ENCODE measurements at regions not wholly inside any gene's neighbourhood (a gene's known extent, or its start where the extent isn't known, plus 50 kb on each side); places are given as distances from the start of the nearest gene placed in this dataset.

GRCh38 chr4:59063015-59063720, 1953.0 kb upstream of the IGFBP7 start:
- TF ChIP-seq, protein P1, sequence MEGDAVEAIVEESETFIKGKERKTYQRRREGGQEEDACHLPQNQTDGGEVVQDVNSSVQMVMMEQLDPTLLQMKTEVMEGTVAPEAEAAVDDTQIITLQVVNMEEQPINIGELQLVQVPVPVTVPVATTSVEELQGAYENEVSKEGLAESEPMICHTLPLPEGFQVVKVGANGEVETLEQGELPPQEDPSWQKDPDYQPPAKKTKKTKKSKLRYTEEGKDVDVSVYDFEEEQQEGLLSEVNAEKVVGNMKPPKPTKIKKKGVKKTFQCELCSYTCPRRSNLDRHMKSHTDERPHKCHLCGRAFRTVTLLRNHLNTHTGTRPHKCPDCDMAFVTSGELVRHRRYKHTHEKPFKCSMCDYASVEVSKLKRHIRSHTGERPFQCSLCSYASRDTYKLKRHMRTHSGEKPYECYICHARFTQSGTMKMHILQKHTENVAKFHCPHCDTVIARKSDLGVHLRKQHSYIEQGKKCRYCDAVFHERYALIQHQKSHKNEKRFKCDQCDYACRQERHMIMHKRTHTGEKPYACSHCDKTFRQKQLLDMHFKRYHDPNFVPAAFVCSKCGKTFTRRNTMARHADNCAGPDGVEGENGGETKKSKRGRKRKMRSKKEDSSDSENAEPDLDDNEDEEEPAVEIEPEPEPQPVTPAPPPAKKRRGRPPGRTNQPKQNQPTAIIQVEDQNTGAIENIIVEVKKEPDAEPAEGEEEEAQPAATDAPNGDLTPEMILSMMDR (IDR thresholded peaks at IDR 0.05) = no peak
- no peak for TF ChIP-seq POLR2AphosphoS5 (IDR thresholded peaks at IDR 0.05)
- no peak for TF ChIP-seq EP300 (IDR thresholded peaks at IDR 0.05)
- no peak for TF ChIP-seq POLR2A (IDR thresholded peaks at IDR 0.05)

All from sigmoid colon (tissue), 4 donors.